HG03139 (cell line): ENCODE measurements at regions not wholly inside any gene's neighbourhood (a gene's known extent, or its start where the extent isn't known, plus 50 kb on each side); places are given as distances from the start of the nearest gene placed in this dataset.
A peak's percentile ranks its signal among the peaks of the same experiment; 100 is the strongest.

Source experiments
- ATAC-seq: cut with Tn5 transposase; IDR thresholded peaks from one replicate; pipeline ENCODE4 v1.9.1; 2021; ENCODE audit not compliant: unreplicated experiment

GRCh38 chr5:116655431-116655830 lies 80.8 kb upstream of the SEMA6A start:
- no peak for ATAC-seq

- no peak for ATAC-seq
Observed at GRCh38 chr5:116654925-116655324, 80.3 kb upstream of the SEMA6A start.

- no peak for ATAC-seq
Observed at GRCh38 chr5:116652903-116653302, 78.3 kb upstream of the SEMA6A start.

GRCh38 chr5:116652196-116652729 lies 77.6 kb upstream of the SEMA6A start:
- peak; percentile 77 for ATAC-seq

GRCh38 chr5:116651653-116652052 lies 77.0 kb upstream of the SEMA6A start:
- ATAC-seq = no peak

GRCh38 chr5:116650964-116651363 lies 76.3 kb upstream of the SEMA6A start:
- no peak for ATAC-seq

- ATAC-seq = no peak
Observed at GRCh38 chr5:116650544-116650943, 75.9 kb upstream of the SEMA6A start.

GRCh38 chr5:116646611-116647289 lies 72.1 kb upstream of the SEMA6A start:
- no peak for ATAC-seq

GRCh38 chr5:116645627-116646026 lies 71.0 kb upstream of the SEMA6A start:
- no peak for ATAC-seq

GRCh38 chr5:116640236-116640635 lies 65.6 kb upstream of the SEMA6A start:
- ATAC-seq = no peak

- no peak for ATAC-seq
Observed at GRCh38 chr5:116637149-116637740, 62.6 kb upstream of the SEMA6A start.

- ATAC-seq = no peak
Observed at GRCh38 chr5:116632890-116633289, 58.3 kb upstream of the SEMA6A start.

GRCh38 chr5:116631147-116631546 lies 56.5 kb upstream of the SEMA6A start:
- no peak for ATAC-seq

GRCh38 chr5:116629168-116629567 lies 54.5 kb upstream of the SEMA6A start:
- ATAC-seq = no peak

GRCh38 chr5:116626945-116627679 lies 52.5 kb upstream of the SEMA6A start:
- ATAC-seq = peak; percentile 78

GRCh38 chr5:116626272-116626723 lies 51.7 kb upstream of the SEMA6A start:
- no peak for ATAC-seq
